Neural cell (in vitro differentiated cells): ENCODE measurements at regions not wholly inside any gene's neighbourhood (a gene's known extent, or its start where the extent isn't known, plus 50 kb on each side); places are given as distances from the start of the nearest gene placed in this dataset.

Experiments
- H2AFZ ChIP-seq: fragments of 200-600, 300-800 bp; sonication (generic), shearing (Covaris generic); 2 replicates; pipeline ENCODE4 v1.6.0; 2014; ENCODE audit warnings: low read depth, mild to moderate bottlenecking, antibody characterized with exemption, low read length, moderate library complexity
- H3F3A ChIP-seq: fragments of 200-600 bp; shearing (Covaris generic); 2 replicates; pipeline ENCODE4 v1.6.1; 2016; ENCODE audit warnings: mild to moderate bottlenecking, moderate library complexity, mixed read lengths, antibody characterized with exemption, low read length; ENCODE audit not compliant: insufficient read depth, poor library complexity, severe bottlenecking
- H3K27ac ChIP-seq: fragments of 200-600, 300-800 bp; sonication (generic), shearing (Covaris generic); 2 replicates; pipeline ENCODE4 v1.5.1; 2014; ENCODE audit warnings: mild to moderate bottlenecking, low read length, moderate library complexity
- H3K27me3 ChIP-seq: fragments of 300-800, 200-600 bp; sonication (generic), shearing (Covaris generic); 2 replicates; pipeline ENCODE4 v1.6.0; 2014; ENCODE audit warnings: mild to moderate bottlenecking, low read depth, low read length, moderate library complexity; ENCODE audit not compliant: insufficient read depth
- H3K36me3 ChIP-seq: fragments of 300-800, 200-600 bp; sonication (generic), shearing (Covaris generic); 2 replicates; pipeline ENCODE4 v1.5.1; 2014; ENCODE audit warnings: mild to moderate bottlenecking, antibody characterized with exemption, low read length, moderate library complexity; ENCODE audit not compliant: insufficient read depth
- H3K4me2 ChIP-seq: fragments of 300-800, 200-600 bp; sonication (generic), shearing (Covaris generic); 2 replicates; pipeline ENCODE4 v1.6.0; 2014; ENCODE audit warnings: mild to moderate bottlenecking, low read length
- H3K4me3 ChIP-seq: fragments of 300-800, 200-600 bp; sonication (generic), shearing (Covaris generic); 2 replicates; pipeline ENCODE4 v1.5.1; 2014; ENCODE audit warnings: mild to moderate bottlenecking, low read length, moderate library complexity
- H3K79me2 ChIP-seq: fragments of 200-600 bp; shearing (Covaris generic); replicated peaks from 2 replicates; pipeline ENCODE4 v1.6.0; 2014; ENCODE audit warnings: mild to moderate bottlenecking, low read length, moderate library complexity; ENCODE audit not compliant: insufficient read depth
- H3K9ac ChIP-seq: fragments of 300-800, 200-600 bp; sonication (generic), shearing (Covaris generic); 2 replicates; pipeline ENCODE4 v1.6.1; 2016; ENCODE audit warnings: mild to moderate bottlenecking, low read length, mixed read lengths
- H3K9me2 ChIP-seq: fragments of 200-600 bp; shearing (Covaris generic); 2 replicates; pipeline ENCODE4 v1.6.1; 2016; ENCODE audit warnings: mild to moderate bottlenecking, low read length, mixed read lengths; ENCODE audit not compliant: insufficient read depth
- H3K9me3 ChIP-seq: fragments of 200-600, 300-800 bp; sonication (generic), shearing (Covaris generic); 2 replicates; pipeline ENCODE4 v1.6.1; 2016; ENCODE audit warnings: mild to moderate bottlenecking, mixed run types, low read length, moderate library complexity, mixed read lengths
- H4K20me1 ChIP-seq: fragments of 200-600 bp; shearing (Covaris generic); 2 replicates; pipeline ENCODE4 v1.6.1; 2016; ENCODE audit warnings: mild to moderate bottlenecking, mixed run types; ENCODE audit not compliant: insufficient read depth
- EP300 ChIP-seq: fragments of 450-650 bp; conservative IDR thresholded peaks from 2 replicates; pipeline ENCODE4 v1.6.1; 2014; ENCODE audit warnings: antibody characterized with exemption, mild to moderate bottlenecking, moderate library complexity; ENCODE audit not compliant: poor library complexity, severe bottlenecking
- EZH2 ChIP-seq: fragments of 200-600, 300-800 bp; shearing (Covaris generic), sonication (generic); IDR thresholded peaks from 2 replicates; pipeline ENCODE4 v1.6.1; 2014; ENCODE audit warnings: antibody characterized with exemption, low read length, borderline replicate concordance, mild to moderate bottlenecking; ENCODE audit not compliant: insufficient read depth, poor library complexity, severe bottlenecking
- MXI1 ChIP-seq: fragments of 450-650 bp; conservative IDR thresholded peaks from 2 replicates; pipeline ENCODE4 v1.6.1; 2014; ENCODE audit warnings: antibody characterized with exemption, mild to moderate bottlenecking; ENCODE audit not compliant: poor library complexity, severe bottlenecking
- POLR2AphosphoS5 ChIP-seq: IDR thresholded peaks from 2 replicates; pipeline ENCODE4 v1.6.1; 2012
- RAD21 ChIP-seq: fragments of 450-650 bp; conservative IDR thresholded peaks from 2 replicates; pipeline ENCODE4 v1.6.1; 2014; ENCODE audit warnings: antibody characterized with exemption, mild to moderate bottlenecking, moderate library complexity
- REST ChIP-seq: IDR thresholded peaks from 2 replicates; pipeline ENCODE4 v1.6.1; 2012; ENCODE audit warnings: borderline replicate concordance
- SMC3 ChIP-seq: fragments of 450-650 bp; conservative IDR thresholded peaks from 2 replicates; pipeline ENCODE4 v1.6.1; 2014; ENCODE audit warnings: antibody characterized with exemption, mild to moderate bottlenecking, moderate library complexity; ENCODE audit not compliant: poor library complexity
- TAF1 ChIP-seq: IDR thresholded peaks from 2 replicates; pipeline ENCODE4 v1.6.1; 2012; ENCODE audit warnings: low read depth
- TF ChIP-seq, protein P1 (sequence below): fragments of 450-650 bp; IDR thresholded peaks from 2 replicates; pipeline ENCODE4 v1.5.1; 2014; ENCODE audit warnings: antibody characterized with exemption, mild to moderate bottlenecking, moderate library complexity; ENCODE audit not compliant: poor library complexity, severe bottlenecking

DNA sequence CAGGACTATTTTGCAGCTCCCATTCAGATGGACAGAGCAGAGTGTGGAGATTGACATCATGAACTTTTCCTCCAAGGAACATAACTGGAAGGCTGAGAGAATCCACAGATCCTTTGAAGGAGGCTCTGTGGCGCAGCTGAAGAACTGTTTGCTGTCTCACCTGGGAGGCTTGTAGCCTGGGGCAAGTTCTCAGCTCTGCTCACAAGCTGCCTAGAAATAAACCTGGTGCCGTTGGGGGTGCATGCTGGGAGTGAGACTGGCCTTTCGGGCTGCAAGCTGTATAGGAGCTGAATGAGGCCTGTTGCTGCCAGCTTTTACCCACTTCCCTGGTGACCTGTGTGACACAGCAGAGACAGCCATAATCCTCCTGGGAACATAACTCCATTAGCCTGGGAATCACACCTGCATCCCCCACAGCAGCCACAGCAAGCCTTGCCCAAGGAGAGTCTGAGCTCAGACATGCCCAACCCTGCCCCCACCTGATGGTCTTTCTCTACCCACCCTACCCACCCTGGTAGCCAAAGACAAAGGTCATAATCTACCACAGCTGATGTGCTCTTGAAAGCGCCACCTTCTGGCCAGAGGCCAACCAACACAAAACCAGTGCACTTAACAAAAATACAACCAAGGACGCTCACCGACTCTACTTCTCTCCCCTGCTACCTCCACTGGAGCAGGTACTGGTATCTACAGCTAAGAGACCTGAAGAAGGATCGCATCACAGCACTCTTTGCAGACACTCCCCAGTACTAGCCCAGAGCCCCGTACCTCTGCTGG is 205.1 kb upstream of the MRPS30 start:
- no peak for TF ChIP-seq EP300
- TF ChIP-seq EZH2, result no peak
- TF ChIP-seq, protein P1, sequence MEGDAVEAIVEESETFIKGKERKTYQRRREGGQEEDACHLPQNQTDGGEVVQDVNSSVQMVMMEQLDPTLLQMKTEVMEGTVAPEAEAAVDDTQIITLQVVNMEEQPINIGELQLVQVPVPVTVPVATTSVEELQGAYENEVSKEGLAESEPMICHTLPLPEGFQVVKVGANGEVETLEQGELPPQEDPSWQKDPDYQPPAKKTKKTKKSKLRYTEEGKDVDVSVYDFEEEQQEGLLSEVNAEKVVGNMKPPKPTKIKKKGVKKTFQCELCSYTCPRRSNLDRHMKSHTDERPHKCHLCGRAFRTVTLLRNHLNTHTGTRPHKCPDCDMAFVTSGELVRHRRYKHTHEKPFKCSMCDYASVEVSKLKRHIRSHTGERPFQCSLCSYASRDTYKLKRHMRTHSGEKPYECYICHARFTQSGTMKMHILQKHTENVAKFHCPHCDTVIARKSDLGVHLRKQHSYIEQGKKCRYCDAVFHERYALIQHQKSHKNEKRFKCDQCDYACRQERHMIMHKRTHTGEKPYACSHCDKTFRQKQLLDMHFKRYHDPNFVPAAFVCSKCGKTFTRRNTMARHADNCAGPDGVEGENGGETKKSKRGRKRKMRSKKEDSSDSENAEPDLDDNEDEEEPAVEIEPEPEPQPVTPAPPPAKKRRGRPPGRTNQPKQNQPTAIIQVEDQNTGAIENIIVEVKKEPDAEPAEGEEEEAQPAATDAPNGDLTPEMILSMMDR, result no peak
- no peak for TF ChIP-seq RAD21
- no peak for TF ChIP-seq SMC3
- TF ChIP-seq MXI1, result no peak
- TF ChIP-seq TAF1, result no peak
- no peak for TF ChIP-seq POLR2AphosphoS5
- TF ChIP-seq REST, result no peak
- no peak overlapping the region for H3K4me2 ChIP-seq
- H3K9me2 ChIP-seq, result no peaks in the 10 kb centered on the region
- no peaks in the 10 kb centered on the region for H3K27me3 ChIP-seq
- no peak overlapping the region for H3K4me3 ChIP-seq
- H3K79me2 ChIP-seq, result no peaks in the 10 kb centered on the region
- no peaks in the 10 kb centered on the region for H3K9me3 ChIP-seq
- H4K20me1 ChIP-seq, result no peaks in the 10 kb centered on the region
- no peaks in the 10 kb centered on the region for H3F3A ChIP-seq
- no peaks in the 10 kb centered on the region for H3K36me3 ChIP-seq
- H2AFZ ChIP-seq, result no peak overlapping the region
- H3K9ac ChIP-seq, result no peak overlapping the region
- no peak overlapping the region for H3K27ac ChIP-seq

- H2AFZ ChIP-seq, result no peak overlapping the region
- H3K27ac ChIP-seq, result no peak overlapping the region
- no peaks in the 10 kb centered on the region for H4K20me1 ChIP-seq
- H3K4me2 ChIP-seq, result no peak overlapping the region
- H3K79me2 ChIP-seq, result no peaks in the 10 kb centered on the region
- TF ChIP-seq MXI1 (no peak), POLR2AphosphoS5 (no peak), RAD21 (no peak), REST (no peak), TAF1 (no peak), SMC3 (no peak), EZH2 (no peak), EP300 (no peak)
- TF ChIP-seq, protein P1, result no peak
- no peaks in the 10 kb centered on the region for H3K36me3 ChIP-seq
- H3K27me3 ChIP-seq, result no peaks in the 10 kb centered on the region
- H3K9ac ChIP-seq, result no peak overlapping the region
- no peaks in the 10 kb centered on the region for H3K9me3 ChIP-seq
- H3K4me3 ChIP-seq, result no peak overlapping the region
- H3K9me2 ChIP-seq, result no peaks in the 10 kb centered on the region
- no peaks in the 10 kb centered on the region for H3F3A ChIP-seq
Measured at GRCh38 chr5:44574678-44575077, 185.5 kb upstream of the FGF10 start.
